Trophoblast cell (in vitro differentiated cells and primary cell): ENCODE measurements at regions not wholly inside any gene's neighbourhood (a gene's known extent, or its start where the extent isn't known, plus 50 kb on each side); places are given as distances from the start of the nearest gene placed in this dataset.

ENCODE experiments used
- DNase-seq, 2 donors: peaks; one replicate each; pipeline ENCODE4 v3.0.0-alpha.2; 2016
- H2AFZ ChIP-seq: 2 replicates; pipeline ENCODE4 v1.6.1; 2013; ENCODE audit warnings: low read length, moderate library complexity, mild to moderate bottlenecking; ENCODE audit not compliant: insufficient read depth, poor library complexity
- H2AK5ac ChIP-seq: 2 replicates; pipeline ENCODE4 v1.6.1; 2013; ENCODE audit warnings: mild to moderate bottlenecking, low read length
- H2BK120ac ChIP-seq: 2 replicates; pipeline ENCODE4 v1.6.1; 2013; ENCODE audit warnings: low read length, mild to moderate bottlenecking, moderate library complexity; ENCODE audit not compliant: insufficient read depth, poor library complexity
- H2BK12ac ChIP-seq: 2 replicates; pipeline ENCODE4 v1.6.1; 2013; ENCODE audit warnings: mild to moderate bottlenecking, low read length, moderate library complexity
- H2BK5ac ChIP-seq: 2 replicates; pipeline ENCODE4 v1.6.1; 2013; ENCODE audit warnings: low read length, low read depth, moderate library complexity, mild to moderate bottlenecking; ENCODE audit not compliant: poor library complexity
- H3K14ac ChIP-seq: 2 replicates; pipeline ENCODE4 v1.6.1; 2013; ENCODE audit warnings: mild to moderate bottlenecking, low read length
- H3K18ac ChIP-seq: 2 replicates; pipeline ENCODE4 v1.6.1; 2013; ENCODE audit warnings: mild to moderate bottlenecking, low read length
- H3K23ac ChIP-seq: 2 replicates; pipeline ENCODE4 v1.6.1; 2013; ENCODE audit warnings: low read length
- H3K27ac ChIP-seq: 2 replicates; pipeline ENCODE4 v1.5.1; 2013; ENCODE audit warnings: low read depth, mild to moderate bottlenecking, inconsistent platforms, low read length, moderate library complexity
- H3K27me3 ChIP-seq: 2 replicates; pipeline ENCODE4 v1.6.1; 2013; ENCODE audit warnings: inconsistent platforms, mild to moderate bottlenecking, low read length, moderate library complexity; ENCODE audit not compliant: insufficient read depth
- H3K36me3 ChIP-seq, 2 experiments: 1 replicate in 1 of 2; 2 replicates in 1 of 2; pipeline ENCODE4 v1.6.1; 2013; ENCODE audit warnings: low read length in 2 of 2, mild to moderate bottlenecking in 2 of 2, moderate library complexity in 1 of 2; ENCODE audit not compliant: insufficient read depth in 2 of 2, control insufficient read depth in 1 of 2
- H3K4ac ChIP-seq: 2 replicates; pipeline ENCODE4 v1.6.1; 2013; ENCODE audit warnings: low read depth, mild to moderate bottlenecking, low read length, moderate library complexity
- H3K4me1 ChIP-seq, 2 experiments: 1 replicate in 1 of 2; 2 replicates in 1 of 2; pipeline ENCODE4 v1.6.1; 2013; ENCODE audit warnings: low read length in 2 of 2, mild to moderate bottlenecking in 2 of 2, moderate library complexity in 1 of 2; ENCODE audit not compliant: insufficient read depth in 2 of 2, control insufficient read depth in 1 of 2
- H3K4me2 ChIP-seq: 2 replicates; pipeline ENCODE4 v1.6.1; 2013; ENCODE audit warnings: inconsistent platforms, mild to moderate bottlenecking, low read length, moderate library complexity
- H3K4me3 ChIP-seq: 2 replicates; pipeline ENCODE4 v1.5.1; 2013; ENCODE audit warnings: mild to moderate bottlenecking, low read depth, low read length, inconsistent platforms
- H3K79me1 ChIP-seq: one replicate; pipeline ENCODE4 v1.6.1; 2013; ENCODE audit warnings: low read length
- H3K79me2 ChIP-seq: 2 replicates; pipeline ENCODE4 v1.6.1; 2013; ENCODE audit warnings: low read length, mild to moderate bottlenecking; ENCODE audit not compliant: control insufficient read depth, insufficient read depth, poor library complexity
- H3K9ac ChIP-seq: 2 replicates; pipeline ENCODE4 v1.6.1; 2013; ENCODE audit warnings: mild to moderate bottlenecking, low read length
- H3K9me3 ChIP-seq: 2 replicates; pipeline ENCODE4 v1.6.1; 2013; ENCODE audit warnings: low read depth, mild to moderate bottlenecking, control low read depth, inconsistent platforms, low read length; ENCODE audit not compliant: insufficient read depth
- H4K12ac ChIP-seq: 2 replicates; pipeline ENCODE4 v1.6.1; 2013; ENCODE audit warnings: low read depth, mild to moderate bottlenecking, low read length, moderate library complexity
- H4K8ac ChIP-seq: 2 replicates; pipeline ENCODE4 v1.6.1; 2013; ENCODE audit warnings: low read depth, mild to moderate bottlenecking, low read length, moderate library complexity
- H4K91ac ChIP-seq: one replicate; pipeline ENCODE4 v1.6.1; 2013; ENCODE audit warnings: low read depth, mild to moderate bottlenecking, low read length, moderate library complexity
- WGBS: extraction: QIAGEN DNeasy Blood & Tissue Kit; methylation state at CpG from one replicate; pipeline ENCODE4 v1.1.7; 2013; ENCODE audit warnings: missing lambda C conversion rate; ENCODE audit not compliant: insufficient read length, insufficient coverage; ENCODE audit errors: extremely low coverage; 5-methylcytosine and 5-hydroxymethylcytosine counted together

DNA sequence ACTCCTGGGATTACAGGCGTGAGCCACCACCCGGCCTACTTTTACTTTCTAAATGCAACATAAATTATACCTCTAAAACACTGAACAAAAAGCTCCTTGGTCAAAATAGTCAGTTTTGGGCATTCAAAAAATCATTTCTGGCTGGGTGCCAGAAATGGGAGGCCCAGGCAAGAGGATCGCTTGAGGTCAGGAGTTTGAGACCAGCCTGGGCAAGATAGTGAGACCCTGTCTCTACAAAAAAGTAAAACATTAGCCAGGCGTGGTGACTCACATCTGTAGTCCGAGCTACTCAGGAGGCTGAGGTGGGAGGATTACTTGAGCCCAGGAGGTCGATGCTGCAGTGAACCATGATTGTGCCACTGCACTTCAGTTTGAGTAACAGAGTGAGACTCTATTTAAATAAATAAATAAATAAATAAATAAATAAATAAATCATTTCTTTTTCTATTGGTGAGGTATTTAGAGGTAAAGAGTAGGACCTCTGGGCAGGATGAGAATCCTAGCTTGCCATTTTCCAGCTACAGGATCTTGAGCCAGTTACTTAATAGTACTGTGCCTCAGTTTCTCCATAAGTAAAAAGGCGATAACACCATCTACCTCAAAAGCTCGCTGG lies 87.6 kb downstream of the SKIDA1 start:
- Histone ChIP-seq H3K79me1 (peaks cover 31% of the 10 kb centered on the region), H4K8ac (no peak overlapping the region), H3K27ac (no peak overlapping the region), H4K91ac (peak overlapping the region; percentile 73), H3K4me3 (no peak overlapping the region), H3K4me2 (no peak overlapping the region), H3K79me2 (peaks cover under 1% of the 10 kb centered on the region), H2BK5ac (no peak overlapping the region), H2AFZ (no peak overlapping the region), H4K12ac (no peak overlapping the region), H3K18ac (no peak overlapping the region), H2BK120ac (peak overlapping the region; percentile 91), H2BK12ac (peak overlapping the region; percentile 70), H3K14ac (no peak overlapping the region), H3K27me3 (no peaks in the 10 kb centered on the region), H3K36me3 (no peaks in the 10 kb centered on the region), H2AK5ac (no peak overlapping the region), H3K9me3 (no peaks in the 10 kb centered on the region), H3K4me1 (peaks cover 3 to 10% of the 10 kb centered on the region in 2 experiments), H3K23ac (no peak overlapping the region), H3K4ac (no peak overlapping the region), H3K9ac (no peak overlapping the region)
- peak in 1 of 2 donors; percentile 18 for DNase-seq
- WGBS, result no CpG with 5 or more reads among the region's 8 CpGs

DNA sequence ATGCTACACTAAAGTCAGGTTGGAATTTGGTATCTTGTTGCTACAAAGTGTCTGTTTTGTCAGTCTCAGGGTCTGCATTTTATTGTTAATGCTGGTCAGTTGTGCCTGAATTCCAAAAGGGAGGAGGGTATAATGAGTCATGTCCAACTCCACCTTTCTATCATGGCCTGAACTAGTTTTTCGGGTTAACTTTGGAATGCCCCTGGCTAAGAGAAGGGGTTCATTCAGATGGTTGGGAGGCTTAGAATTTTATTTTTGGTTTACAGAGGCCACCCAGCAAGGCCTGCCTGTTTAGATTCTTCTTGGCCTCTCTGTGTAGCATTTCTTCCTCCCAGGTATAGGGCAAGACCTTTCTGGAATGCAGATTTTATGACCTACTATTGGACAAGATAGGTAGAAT lies 93.2 kb downstream of the SKIDA1 start:
- no peaks in the 10 kb centered on the region for H3K27me3 ChIP-seq
- H3K36me3 ChIP-seq, result no peaks in the 10 kb centered on the region
- no peak overlapping the region for H3K4me3 ChIP-seq
- H3K4me2 ChIP-seq, result peak overlapping the region; percentile 27
- WGBS, result no CpG with 5 or more reads among the region's 1 CpG
- no peak overlapping the region for H2AK5ac ChIP-seq
- H2BK120ac ChIP-seq, result no peak overlapping the region
- no peak overlapping the region for H3K18ac ChIP-seq
- peak overlapping the region; percentile 100 for H3K27ac ChIP-seq
- peaks cover 4% of the 10 kb centered on the region for H3K79me2 ChIP-seq
- no peak overlapping the region for H4K12ac ChIP-seq
- H3K23ac ChIP-seq, result no peak overlapping the region
- H2BK12ac ChIP-seq, result no peak overlapping the region
- no peak overlapping the region for H3K9ac ChIP-seq
- no peak overlapping the region for H2AFZ ChIP-seq
- H3K4ac ChIP-seq, result no peak overlapping the region
- peaks cover 4% of the 10 kb centered on the region for H3K9me3 ChIP-seq
- DNase-seq, result peak; percentile 65 to 89
- H4K8ac ChIP-seq, result no peak overlapping the region
- H4K91ac ChIP-seq, result peak overlapping the region; percentile 100
- H3K4me1 ChIP-seq, result peaks cover 11 to 17% of the 10 kb centered on the region in 2 experiments
- H3K79me1 ChIP-seq, result peaks cover 50% of the 10 kb centered on the region
- peak overlapping the region; percentile 100 for H2BK5ac ChIP-seq
- no peak overlapping the region for H3K14ac ChIP-seq

DNA sequence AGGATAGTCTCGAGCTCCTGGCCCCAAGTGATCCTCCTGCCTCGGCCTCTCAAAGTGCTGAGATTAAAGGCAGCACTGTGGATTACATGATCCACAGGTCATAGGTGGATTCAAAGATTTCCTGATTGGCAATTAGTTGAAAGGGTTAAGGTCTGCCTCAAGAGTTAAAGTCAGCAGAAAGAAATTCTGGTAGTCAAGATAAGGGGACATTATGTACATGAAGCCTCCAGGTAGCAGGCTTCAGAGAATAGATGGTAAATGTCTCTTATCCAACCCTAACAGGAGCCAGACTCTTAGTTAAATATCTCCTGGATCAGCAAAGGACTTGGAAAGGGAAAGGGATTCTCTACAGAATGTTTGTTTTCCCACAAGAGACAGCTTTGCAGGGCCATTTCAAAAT lies 93.7 kb downstream of the SKIDA1 start:
- peaks cover 7% of the 10 kb centered on the region for H3K9me3 ChIP-seq
- H3K4me3 ChIP-seq, result no peak overlapping the region
- peak overlapping the region; percentile 100 for H2BK12ac ChIP-seq
- peak overlapping the region; percentile 88 for H4K8ac ChIP-seq
- peak overlapping the region; percentile 99 for H2BK120ac ChIP-seq
- H3K27me3 ChIP-seq, result no peaks in the 10 kb centered on the region
- peak overlapping the region; percentile 100 for H3K27ac ChIP-seq
- H3K9ac ChIP-seq, result no peak overlapping the region
- H3K79me1 ChIP-seq, result peaks cover 55% of the 10 kb centered on the region
- H2BK5ac ChIP-seq, result peak overlapping the region; percentile 99
- no peak overlapping the region for H3K4me2 ChIP-seq
- no peak overlapping the region for H3K23ac ChIP-seq
- H3K79me2 ChIP-seq, result peaks cover 6% of the 10 kb centered on the region
- peak overlapping the region; percentile 100 for H4K91ac ChIP-seq
- peak overlapping the region; percentile 76 for H3K4ac ChIP-seq
- no peaks in the 10 kb centered on the region for H3K36me3 ChIP-seq
- H2AFZ ChIP-seq, result peak overlapping the region; percentile 71
- WGBS, result no CpG with 5 or more reads among the region's 2 CpGs
- H3K4me1 ChIP-seq, result peaks cover 14 to 18% of the 10 kb centered on the region in 2 experiments
- no peak overlapping the region for H4K12ac ChIP-seq
- H3K18ac ChIP-seq, result peak overlapping the region; percentile 95
- peak overlapping the region; percentile 97 for H2AK5ac ChIP-seq
- H3K14ac ChIP-seq, result peak overlapping the region; percentile 77
- DNase-seq, result peak in 1 of 2 donors; percentile 11

DNA sequence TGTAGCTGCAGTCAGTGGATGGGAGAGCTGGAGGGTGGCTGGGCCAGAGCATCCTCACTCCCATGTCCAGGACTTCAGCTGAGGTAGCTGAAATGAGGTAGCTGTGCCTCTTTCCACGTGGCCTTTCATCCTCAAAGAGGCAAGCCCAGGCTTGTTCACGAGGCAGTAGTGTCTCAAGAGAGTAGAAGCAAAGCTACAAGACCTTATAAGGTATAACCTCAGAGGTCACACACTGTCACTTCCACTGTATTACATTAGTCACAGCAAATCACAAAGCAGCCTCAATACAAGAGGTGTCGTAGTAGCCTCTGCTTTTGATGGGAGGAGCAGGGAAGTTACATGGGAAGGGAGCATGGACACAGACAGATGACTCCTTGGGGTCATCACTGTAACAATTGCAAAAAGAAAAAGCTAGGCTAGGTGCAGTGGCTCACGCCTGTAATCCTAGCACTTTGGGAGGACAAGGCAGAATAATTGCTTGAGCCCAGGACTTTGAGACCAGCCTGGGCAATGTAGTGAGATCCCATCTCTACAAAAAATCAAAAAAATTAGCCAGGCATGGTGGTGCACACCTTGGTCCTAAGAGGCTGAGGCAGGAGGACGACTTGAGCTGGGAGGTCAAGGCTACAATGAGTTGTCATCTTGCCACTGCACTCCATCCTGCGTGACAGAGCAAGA lies 97.5 kb downstream of the SKIDA1 start:
- Histone ChIP-seq H3K4me3 (no peak overlapping the region), H3K79me1 (peaks cover 34% of the 10 kb centered on the region), H4K91ac (peak overlapping the region; percentile 94), H2BK5ac (peak overlapping the region; percentile 47), H3K4ac (no peak overlapping the region), H4K8ac (peak overlapping the region; percentile 18), H3K27me3 (no peaks in the 10 kb centered on the region), H2BK12ac (peak overlapping the region; percentile 70), H3K79me2 (peaks cover 6% of the 10 kb centered on the region), H3K14ac (peak overlapping the region; percentile 33), H3K27ac (no peak overlapping the region), H3K23ac (no peak overlapping the region), H4K12ac (no peak overlapping the region), H2AFZ (no peak overlapping the region), H3K4me1 (peaks cover 13 to 14% of the 10 kb centered on the region in 2 experiments), H2AK5ac (peak overlapping the region; percentile 17), H3K4me2 (no peak overlapping the region), H3K9ac (no peak overlapping the region), H3K9me3 (peaks cover 9% of the 10 kb centered on the region), H2BK120ac (peak overlapping the region; percentile 90), H3K18ac (no peak overlapping the region), H3K36me3 (no peaks in the 10 kb centered on the region)
- DNase-seq, result no peak
- no CpG with 5 or more reads among the region's 6 CpGs for WGBS
